SKM-1 (cell line): ENCODE measurements at regions not wholly inside any gene's neighbourhood (a gene's known extent, or its start where the extent isn't known, plus 50 kb on each side); places are given as distances from the start of the nearest gene placed in this dataset.

ENCODE experiments used
- DNase-seq: peaks from one replicate; lab custom pipeline; 2025; ENCODE audit not compliant: unreplicated experiment; lab: John Stamatoyannopoulos, UW

- no peak for DNase-seq
These were observed 147.0 kb upstream of the CELF2 start for GRCh38 chr10:10870523-10871241.

- DNase-seq, result no peak
These were observed 146.3 kb upstream of the CELF2 start for GRCh38 chr10:10871352-10871751.

DNA sequence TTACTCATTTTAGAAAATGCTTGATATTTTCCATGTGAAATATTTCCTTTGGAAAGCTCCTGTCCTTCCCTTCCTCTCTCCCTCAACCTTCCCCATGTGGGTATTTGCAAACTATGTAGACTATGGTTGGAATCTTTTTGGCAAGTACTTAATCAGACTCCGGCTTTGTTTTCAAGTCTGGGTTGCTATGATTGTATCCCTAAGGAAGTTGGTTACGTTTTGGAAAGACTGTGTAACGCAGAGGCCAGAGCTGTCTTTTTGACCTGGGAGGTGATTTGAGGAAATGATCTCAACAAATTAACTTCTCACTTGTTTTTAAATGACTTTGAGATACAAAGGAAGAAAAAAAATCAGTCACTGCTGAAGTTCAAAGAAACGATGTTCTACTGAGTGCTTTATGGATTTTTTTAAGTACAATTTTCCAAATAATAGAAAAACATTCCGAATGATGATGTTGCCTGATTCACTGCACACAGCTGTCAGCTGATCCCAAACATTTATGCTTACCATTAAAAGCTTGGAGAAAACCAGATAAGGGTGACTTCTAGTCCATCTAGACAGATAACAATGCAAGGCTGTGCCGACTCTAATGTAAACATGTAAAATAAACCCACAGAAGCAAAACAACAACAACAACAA, 145.5 kb upstream of the CELF2 start:
- DNase-seq, result no peak

GRCh38 chr10:10872764-10873163, 144.9 kb upstream of the CELF2 start:
- no peak for DNase-seq

DNA sequence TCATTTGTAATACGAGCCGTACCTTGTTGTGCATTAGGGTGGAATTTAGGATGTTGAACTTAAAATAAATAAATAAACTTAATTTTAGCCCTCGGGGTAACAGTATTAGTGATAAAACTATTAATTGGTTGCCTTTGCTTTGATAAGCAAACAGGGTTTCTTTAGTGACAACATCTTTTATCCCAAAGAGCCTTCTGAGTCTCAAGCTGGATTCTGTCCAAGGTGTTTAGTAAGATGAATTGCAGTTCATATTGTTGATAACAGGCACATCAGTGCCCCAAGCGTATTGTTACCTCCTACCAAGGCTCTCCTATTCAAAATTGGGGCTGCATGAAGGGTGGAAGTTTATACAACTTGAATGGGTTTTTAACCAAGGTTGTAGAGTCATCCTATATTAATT, 144.4 kb upstream of the CELF2 start:
- DNase-seq, result no peak

DNA sequence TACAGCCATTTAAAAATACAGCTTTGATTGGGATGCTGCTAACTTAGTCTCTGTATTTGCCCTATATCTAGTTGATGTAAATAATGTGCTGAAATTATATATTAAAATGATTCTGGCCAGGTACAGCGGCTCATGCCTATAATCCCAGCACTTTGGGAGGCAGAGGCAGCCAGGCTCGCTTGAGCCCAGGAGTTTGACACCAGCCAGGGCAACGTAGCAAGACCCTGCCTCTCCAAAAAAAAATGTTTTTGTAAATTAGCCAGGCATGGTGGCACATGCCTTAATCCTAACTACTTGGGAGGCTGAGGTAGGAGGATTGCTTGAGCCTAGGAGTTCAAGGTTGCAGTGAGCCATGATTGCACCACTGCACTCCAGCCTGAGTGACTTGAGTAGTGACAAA, 143.8 kb upstream of the CELF2 start:
- DNase-seq, result no peak

DNA sequence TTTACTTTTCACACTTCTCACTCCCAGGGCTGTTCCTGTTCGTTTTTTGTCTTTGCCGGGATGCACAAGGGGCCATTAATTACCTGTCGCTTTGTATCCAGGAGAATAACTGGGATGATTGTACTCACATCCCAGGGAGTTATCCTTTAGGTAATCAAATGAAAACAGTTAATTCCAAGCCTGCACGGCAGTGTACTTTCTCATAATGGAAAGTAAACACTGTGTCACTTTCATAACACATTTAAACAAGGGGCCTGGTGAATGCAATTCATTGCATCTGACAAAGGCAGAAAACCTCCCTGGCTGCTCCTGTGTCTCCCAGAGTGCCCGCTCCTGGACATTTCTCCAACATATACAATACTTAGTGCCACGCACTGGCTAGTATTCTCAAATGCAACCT, 138.7 kb upstream of the CELF2 start:
- DNase-seq, result no peak

DNA sequence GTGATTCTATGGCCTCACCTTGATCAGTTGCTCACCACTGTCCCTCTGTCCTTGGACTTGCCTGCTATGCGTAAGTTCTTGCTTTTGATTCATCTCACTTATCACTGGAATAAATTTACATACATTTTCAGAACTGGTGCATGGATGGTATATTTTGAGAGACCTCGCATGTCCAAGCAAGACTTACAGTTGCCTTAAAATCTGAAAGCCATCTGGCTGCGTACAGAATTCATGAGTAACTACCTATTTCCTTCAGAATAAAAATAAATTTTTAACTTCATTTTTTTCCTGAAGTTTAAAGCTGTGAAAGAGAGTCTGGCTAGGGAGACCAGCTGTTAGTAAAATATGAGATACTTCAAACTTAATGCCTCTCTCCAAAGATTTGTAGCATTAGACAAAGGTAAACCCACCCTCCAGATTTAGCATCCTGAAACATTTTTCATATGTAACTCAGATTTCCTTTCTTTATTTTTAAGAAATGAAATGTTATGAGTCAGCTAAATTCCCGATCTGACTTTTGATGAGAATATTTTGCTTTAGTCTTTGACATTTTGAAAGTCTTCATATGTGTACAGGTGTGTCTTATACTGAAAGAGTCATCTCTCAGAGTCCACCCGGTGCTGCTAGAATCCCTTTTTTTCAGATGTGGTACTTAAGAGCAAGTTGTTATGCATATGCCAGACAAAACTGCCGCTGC, 136.4 kb upstream of the CELF2 start:
- DNase-seq, result no peak

GRCh38 chr10:10883737-10884136, 133.9 kb upstream of the CELF2 start:
- no peak for DNase-seq

GRCh38 chr10:10886861-10887531, 130.7 kb upstream of the CELF2 start:
- DNase-seq, result no peak

- DNase-seq, result no peak
These were observed 126.3 kb upstream of the CELF2 start for GRCh38 chr10:10891124-10892082.

GRCh38 chr10:10892290-10892875, 125.3 kb upstream of the CELF2 start:
- DNase-seq, result no peak

DNA sequence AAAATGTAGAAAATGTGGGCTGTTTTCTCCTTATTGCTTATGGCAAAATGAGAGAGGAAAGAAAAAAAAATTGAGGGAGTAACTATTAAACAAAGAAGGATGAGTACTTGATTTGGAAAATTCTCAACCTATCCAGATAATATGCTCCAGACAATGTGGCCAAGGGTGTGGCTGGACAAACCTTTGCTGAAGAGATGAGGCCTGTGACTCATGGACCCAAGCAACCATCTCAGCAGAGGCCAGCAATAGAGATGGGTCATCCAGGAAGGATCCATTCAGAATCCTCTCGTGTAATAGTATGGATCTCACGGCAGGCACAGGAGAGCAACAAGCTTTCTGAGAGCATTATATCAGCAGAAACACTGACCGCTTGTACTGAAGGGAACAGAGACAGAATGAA, 120.3 kb upstream of the CELF2 start:
- no peak for DNase-seq

DNA sequence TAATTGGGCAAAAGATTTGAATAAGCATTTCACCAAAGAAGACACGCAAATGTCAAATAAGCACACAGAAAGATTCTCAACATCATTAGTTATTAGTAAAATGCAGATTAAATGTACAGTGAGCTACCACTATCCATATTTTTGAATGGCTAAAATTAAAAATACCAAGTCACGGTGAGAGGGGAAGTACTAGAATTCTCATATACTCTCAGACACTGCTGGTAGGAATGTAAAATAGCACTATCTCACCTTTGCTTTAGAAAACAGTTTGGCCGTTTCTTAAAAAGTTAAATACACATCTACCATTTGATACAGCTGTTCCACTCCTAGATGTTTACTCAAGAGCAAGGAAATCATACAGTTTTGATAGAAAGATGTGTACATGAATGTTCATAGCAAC, 115.8 kb upstream of the CELF2 start:
- no peak for DNase-seq

DNA sequence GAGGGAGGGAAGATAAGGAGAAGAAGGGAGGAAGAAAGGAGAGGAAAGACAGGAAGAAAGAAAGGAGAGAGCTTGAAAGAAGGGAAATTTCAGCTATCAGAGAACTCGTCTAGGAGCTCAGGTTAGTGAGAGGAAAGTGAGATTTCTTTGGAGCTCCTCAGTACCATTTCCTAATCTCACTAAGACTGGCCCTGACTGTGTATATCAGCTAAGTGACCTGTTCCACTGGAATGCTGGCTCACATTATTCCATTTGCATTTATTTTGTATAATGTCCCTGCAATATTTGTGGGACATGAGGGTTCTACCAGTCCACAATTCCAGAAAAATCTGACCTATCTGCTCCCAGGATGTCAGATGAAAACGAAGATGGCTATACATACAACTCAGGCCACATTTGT, 114.7 kb upstream of the CELF2 start:
- no peak for DNase-seq

GRCh38 chr10:10903620-10904019, 114.1 kb upstream of the CELF2 start:
- no peak for DNase-seq

- no peak for DNase-seq
These were observed 107.0 kb upstream of the CELF2 start for GRCh38 chr10:10910634-10911033.

DNA sequence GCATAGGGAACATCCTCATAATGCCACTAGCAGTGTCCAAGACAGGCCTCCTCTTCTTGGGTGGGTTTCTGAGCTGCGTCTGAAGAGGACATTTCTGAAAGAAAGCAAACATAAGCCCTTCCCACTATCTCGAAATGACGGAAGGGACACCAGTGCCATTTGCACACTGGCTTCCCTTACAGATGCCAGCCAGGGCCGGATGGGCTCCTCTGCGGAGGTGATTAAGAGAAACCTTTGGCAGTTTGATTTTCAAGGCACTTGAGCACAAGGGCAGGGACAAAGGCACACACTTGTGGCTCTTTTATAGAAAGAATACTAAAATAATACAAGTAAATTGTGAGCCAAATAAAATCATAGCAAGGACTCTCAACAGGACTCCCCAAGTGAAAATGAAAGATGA, 106.6 kb upstream of the CELF2 start:
- DNase-seq, result no peak

GRCh38 chr10:10911471-10911921, 106.2 kb upstream of the CELF2 start:
- DNase-seq, result no peak

DNA sequence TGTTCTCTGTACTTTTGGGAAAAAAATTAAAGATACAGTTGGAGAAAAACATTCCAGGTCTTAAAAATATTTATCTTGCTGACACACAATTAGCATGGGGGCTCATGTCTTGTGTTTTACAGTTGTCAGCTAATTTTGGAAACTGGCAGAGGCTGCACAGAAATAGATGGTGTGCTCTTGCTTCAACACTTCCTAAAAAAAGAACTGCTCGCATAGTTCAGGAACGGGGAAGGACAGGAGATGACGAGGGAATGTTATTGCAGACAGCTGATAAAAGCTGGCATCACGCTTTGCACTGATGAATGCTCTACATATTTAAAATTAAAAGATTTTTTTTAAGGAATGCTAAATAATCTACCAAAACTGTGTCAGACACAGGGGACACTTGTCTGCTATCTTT, 103.5 kb upstream of the CELF2 start:
- no peak for DNase-seq
